Epithelial cell of esophagus (primary cell): ENCODE measurements at regions not wholly inside any gene's neighbourhood (a gene's known extent, or its start where the extent isn't known, plus 50 kb on each side); places are given as distances from the start of the nearest gene placed in this dataset.
A peak's percentile ranks its signal among the peaks of the same experiment; 100 is the strongest.
"Not testable (repeated sequence)": the region's sequence is repeated elsewhere in the genome, so short reads cannot be mapped to it uniquely, and the experiment has no call there.

Experiments
- DNase-seq: peaks from one replicate; pipeline ENCODE4 v3.0.0; 2010; ENCODE audit warnings: low read depth
- H3K4me3 ChIP-seq: 2 replicates; pipeline ENCODE4 v1.5.1; 2011; ENCODE audit warnings: mild to moderate bottlenecking, low read length, control low read depth
- TF ChIP-seq, protein P1 (sequence below): IDR thresholded peaks from 2 replicates; pipeline ENCODE4 v1.5.1; 2011; ENCODE audit warnings: low read depth, mild to moderate bottlenecking, low read length, control low read depth, inconsistent platforms; ENCODE audit not compliant: insufficient read depth; ENCODE audit errors: missing control alignments

DNA sequence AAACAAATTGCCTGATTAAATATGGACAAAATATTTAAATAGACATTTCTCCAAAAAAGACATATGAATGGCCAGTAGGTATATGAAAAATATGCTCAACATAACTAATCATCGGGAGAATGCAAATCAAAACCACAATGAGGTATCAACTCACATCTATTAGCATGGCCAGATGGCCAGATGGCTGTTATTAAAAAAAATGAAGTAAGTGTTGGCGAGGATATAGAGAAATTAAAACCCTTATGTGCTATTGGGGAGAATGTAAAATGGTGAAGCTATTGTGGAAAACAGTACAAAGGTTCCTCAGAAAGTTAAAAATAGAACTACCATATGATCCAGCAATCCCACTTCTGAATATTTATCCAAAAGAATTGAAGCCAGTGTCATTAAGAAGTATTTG lies 272.3 kb upstream of the ZNF804A start:
- no peak for DNase-seq
- TF ChIP-seq, protein P1, sequence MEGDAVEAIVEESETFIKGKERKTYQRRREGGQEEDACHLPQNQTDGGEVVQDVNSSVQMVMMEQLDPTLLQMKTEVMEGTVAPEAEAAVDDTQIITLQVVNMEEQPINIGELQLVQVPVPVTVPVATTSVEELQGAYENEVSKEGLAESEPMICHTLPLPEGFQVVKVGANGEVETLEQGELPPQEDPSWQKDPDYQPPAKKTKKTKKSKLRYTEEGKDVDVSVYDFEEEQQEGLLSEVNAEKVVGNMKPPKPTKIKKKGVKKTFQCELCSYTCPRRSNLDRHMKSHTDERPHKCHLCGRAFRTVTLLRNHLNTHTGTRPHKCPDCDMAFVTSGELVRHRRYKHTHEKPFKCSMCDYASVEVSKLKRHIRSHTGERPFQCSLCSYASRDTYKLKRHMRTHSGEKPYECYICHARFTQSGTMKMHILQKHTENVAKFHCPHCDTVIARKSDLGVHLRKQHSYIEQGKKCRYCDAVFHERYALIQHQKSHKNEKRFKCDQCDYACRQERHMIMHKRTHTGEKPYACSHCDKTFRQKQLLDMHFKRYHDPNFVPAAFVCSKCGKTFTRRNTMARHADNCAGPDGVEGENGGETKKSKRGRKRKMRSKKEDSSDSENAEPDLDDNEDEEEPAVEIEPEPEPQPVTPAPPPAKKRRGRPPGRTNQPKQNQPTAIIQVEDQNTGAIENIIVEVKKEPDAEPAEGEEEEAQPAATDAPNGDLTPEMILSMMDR, result no peak
- no peak overlapping the region for H3K4me3 ChIP-seq

DNA sequence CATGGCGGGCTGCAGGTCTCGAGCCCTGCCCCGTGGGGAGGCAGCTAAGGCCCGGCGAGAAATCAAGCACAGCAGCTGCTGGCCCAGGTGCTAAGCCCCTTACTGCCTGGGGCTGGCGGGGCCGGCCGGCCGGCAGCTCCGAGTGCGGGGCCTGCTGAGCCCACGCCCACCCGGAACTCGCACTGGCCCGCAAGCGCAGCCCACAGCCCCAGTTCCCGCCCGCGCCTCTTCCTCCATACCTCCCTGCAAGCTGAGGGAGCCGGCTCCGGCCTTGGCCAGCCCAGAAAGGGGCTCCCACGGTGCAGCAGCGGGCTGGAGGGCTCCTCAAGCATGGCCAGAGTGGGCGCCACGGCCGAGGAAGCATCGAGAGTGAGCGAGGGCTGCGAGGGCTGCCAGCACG lies 270.5 kb upstream of the ZNF804A start:
- not testable (repeated sequence) for H3K4me3 ChIP-seq, DNase-seq

DNA sequence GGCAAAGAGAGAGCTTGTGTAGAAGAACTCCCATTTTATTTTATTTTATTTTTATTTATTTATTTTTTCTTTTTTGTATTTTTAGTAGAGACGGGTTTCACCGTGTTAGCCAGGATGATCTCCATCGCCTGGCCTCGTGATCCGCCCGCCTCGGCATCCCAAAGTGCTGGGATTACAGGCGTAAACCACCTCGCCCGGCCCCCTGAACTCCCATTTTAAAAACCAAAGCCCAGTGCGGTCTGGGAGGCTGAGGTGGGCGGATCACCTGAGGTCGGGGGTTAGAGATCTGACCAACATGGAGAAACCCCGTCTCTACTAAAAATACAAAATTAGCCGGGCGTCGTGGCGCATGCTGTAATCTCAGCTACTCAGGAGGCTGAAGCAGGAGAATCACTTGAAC lies 267.8 kb upstream of the ZNF804A start:
- not testable (repeated sequence) for DNase-seq, H3K4me3 ChIP-seq

DNA sequence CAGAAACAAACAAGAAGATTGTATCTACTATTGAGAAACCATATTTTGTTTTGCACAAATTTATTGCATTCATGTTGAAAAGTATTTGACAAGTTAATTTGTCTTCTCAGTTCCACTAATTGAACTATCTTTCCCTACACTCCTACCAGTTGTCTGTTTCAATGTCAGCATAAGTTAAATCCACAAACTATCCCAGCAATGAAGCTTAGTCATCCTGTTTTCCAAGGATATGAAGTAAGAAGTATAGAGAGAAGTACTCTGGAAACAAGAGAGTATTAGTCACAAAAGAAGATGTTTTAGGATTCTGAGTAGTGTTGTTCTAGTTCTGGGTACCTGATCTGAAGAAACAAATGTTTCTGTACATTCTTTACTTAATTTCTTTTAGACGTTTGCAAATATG lies 261.6 kb upstream of the ZNF804A start:
- TF ChIP-seq, protein P1, result no peak
- DNase-seq, result peak; percentile 30

DNA sequence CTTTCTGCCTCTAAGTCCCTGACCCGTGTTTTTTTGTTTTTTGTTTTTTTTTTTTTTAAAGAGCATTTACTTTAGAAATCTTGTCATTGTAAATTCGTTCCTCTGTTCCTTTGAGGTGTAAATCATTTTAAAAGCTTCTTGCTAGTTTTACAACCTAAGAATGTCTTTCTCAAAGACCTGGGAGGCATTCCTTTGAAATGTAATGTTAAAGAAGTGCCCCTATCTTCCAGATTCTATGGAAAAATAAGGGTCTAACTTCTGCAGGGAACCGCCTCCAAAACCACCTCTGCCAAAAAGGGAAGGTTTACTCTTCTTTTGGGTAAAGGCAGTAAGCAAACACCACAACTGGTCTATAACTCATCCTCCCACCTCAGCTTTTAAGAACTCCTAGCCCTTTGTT lies 259.6 kb upstream of the ZNF804A start:
- no peak overlapping the region for H3K4me3 ChIP-seq
- no peak for DNase-seq
- TF ChIP-seq, protein P1, result no peak

More for the DNA sequence above, 261.6 kb upstream of the ZNF804A start:
- no peak overlapping the region for H3K4me3 ChIP-seq

DNA sequence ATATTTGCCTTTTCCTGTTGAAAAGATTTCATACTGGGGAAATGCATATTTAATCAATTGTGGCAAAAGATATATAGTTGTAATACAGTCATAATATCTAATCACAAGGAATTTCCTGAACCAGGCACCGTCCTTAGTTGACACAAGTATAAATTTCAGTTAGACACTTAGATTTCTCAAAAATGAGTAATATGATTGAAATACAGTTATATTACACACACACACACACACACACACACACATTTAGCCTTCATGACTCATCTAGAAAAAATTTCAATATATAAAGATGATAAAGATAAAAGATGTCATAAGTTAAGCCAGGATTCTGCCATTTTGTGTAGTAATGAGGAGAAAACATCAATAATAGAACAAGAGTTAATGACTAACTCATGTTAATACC lies 258.4 kb upstream of the ZNF804A start:
- no peak overlapping the region for H3K4me3 ChIP-seq
- peak; percentile 25 for DNase-seq
- TF ChIP-seq, protein P1, result no peak

DNA sequence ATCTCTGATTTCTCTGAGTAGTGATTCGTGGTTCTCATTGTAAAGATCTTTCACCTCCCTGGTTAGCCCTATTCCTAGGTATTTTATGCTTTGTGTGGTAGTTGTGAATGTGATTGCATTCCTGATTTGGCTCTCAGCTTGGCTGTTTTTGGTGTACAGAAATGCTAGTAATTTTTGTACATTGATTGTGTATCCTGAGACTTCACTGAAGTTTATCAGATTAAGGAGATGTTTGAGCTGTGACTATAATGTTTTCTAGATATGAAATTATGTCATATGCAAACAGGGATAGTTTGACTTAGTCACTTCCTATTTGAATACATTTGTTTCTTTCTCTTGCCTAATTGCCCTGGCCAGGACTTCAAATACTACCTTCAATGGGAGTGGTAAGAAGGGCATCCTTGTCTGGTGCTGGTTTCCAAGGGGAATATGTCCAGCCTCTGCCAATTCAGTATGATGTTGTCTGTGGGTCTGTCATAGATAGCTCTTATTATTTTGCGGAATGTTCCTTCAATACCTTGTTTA lies 251.9 kb upstream of the ZNF804A start:
- DNase-seq, result peak; percentile 28
- TF ChIP-seq, protein P1, result no peak
- H3K4me3 ChIP-seq, result no peak overlapping the region

DNA sequence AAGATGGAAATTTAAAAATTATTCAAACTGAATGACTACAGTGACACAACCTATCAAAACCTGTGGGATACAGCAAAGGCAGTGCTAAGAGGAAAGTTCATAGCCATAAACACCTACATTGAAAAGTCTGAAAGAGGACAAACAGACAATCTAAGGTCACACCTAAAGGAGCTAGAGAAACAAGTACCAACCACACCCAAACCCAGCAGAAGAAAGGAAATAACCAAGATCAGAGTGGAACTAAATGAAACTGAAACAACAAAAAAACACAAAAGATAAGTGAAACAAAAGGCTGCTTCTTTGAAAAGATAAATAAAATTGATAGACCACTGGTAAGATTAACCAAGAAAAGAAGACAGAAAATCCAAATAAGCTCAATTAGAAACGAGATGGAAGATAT lies 247.2 kb upstream of the ZNF804A start:
- TF ChIP-seq, protein P1, result no peak
- no peak overlapping the region for H3K4me3 ChIP-seq
- no peak for DNase-seq
